Islet of Langerhans (tissue), 1 donor: ENCODE measurements at regions not wholly inside any gene's neighbourhood (a gene's known extent, or its start where the extent isn't known, plus 50 kb on each side); places are given as distances from the start of the nearest gene placed in this dataset.

Experiments used
- FAIRE-seq: peaks from one replicate; lab custom pipeline; 2011; peaks lifted over from hg19 to GRCh38; lab: Jason Lieb, UNC

GRCh38 chr3:157807280-157807679, 298.9 kb downstream of the SHOX2 start:
- no peak for FAIRE-seq

GRCh38 chr3:157805538-157805937, 300.7 kb downstream of the SHOX2 start:
- no peak for FAIRE-seq

GRCh38 chr3:157794771-157795170, 291.6 kb upstream of the VEPH1 start:
- no peak for FAIRE-seq

- no peak for FAIRE-seq
Measured at GRCh38 chr3:157793745-157794144, 290.5 kb upstream of the VEPH1 start.

- no peak for FAIRE-seq
Measured at GRCh38 chr3:157789162-157789561, 285.9 kb upstream of the VEPH1 start.

- FAIRE-seq, result no peak
Measured at GRCh38 chr3:157786618-157787017, 283.4 kb upstream of the VEPH1 start.

GRCh38 chr3:157786211-157786610, 283.0 kb upstream of the VEPH1 start:
- FAIRE-seq, result no peak

- FAIRE-seq, result no peak
Measured at GRCh38 chr3:157785102-157785826, 282.0 kb upstream of the VEPH1 start.

GRCh38 chr3:157782236-157782635, 279.0 kb upstream of the VEPH1 start:
- no peak for FAIRE-seq

GRCh38 chr3:157776861-157777260, 273.6 kb upstream of the VEPH1 start:
- FAIRE-seq, result no peak

- no peak for FAIRE-seq
Measured at GRCh38 chr3:157775446-157775845, 272.2 kb upstream of the VEPH1 start.

GRCh38 chr3:157769378-157769777, 266.2 kb upstream of the VEPH1 start:
- FAIRE-seq, result no peak

- no peak for FAIRE-seq
Measured at GRCh38 chr3:157767607-157768006, 264.4 kb upstream of the VEPH1 start.

GRCh38 chr3:157763644-157764043, 260.4 kb upstream of the VEPH1 start:
- no peak for FAIRE-seq

- FAIRE-seq, result no peak
Measured at GRCh38 chr3:157759311-157759710, 256.1 kb upstream of the VEPH1 start.

GRCh38 chr3:157755233-157755632, 252.0 kb upstream of the VEPH1 start:
- FAIRE-seq, result no peak

GRCh38 chr3:157754451-157754850, 251.2 kb upstream of the VEPH1 start:
- FAIRE-seq, result no peak

- FAIRE-seq, result no peak
Measured at GRCh38 chr3:157753787-157754136, 250.5 kb upstream of the VEPH1 start.

GRCh38 chr3:157752956-157753786, 250.0 kb upstream of the VEPH1 start:
- no peak for FAIRE-seq

- FAIRE-seq, result no peak
Measured at GRCh38 chr3:157752554-157752953, 249.3 kb upstream of the VEPH1 start.

GRCh38 chr3:157751386-157751785, 248.2 kb upstream of the VEPH1 start:
- FAIRE-seq, result no peak

GRCh38 chr3:157746391-157746790, 243.2 kb upstream of the VEPH1 start:
- FAIRE-seq, result no peak

GRCh38 chr3:157741607-157742006, 238.4 kb upstream of the VEPH1 start:
- no peak for FAIRE-seq

GRCh38 chr3:157738441-157738840, 235.2 kb upstream of the VEPH1 start:
- no peak for FAIRE-seq
